CD4-positive, alpha-beta T cell treated with Interleukin-12 subunit alpha and Interleukin-12 subunit beta, for 1 hour (primary cell): ENCODE measurements at regions not wholly inside any gene's neighbourhood (a gene's known extent, or its start where the extent isn't known, plus 50 kb on each side); places are given as distances from the start of the nearest gene placed in this dataset.
"Not testable (repeated sequence)": the region's sequence is repeated elsewhere in the genome, so short reads cannot be mapped to it uniquely, and the experiment has no call there.

Source experiments
- DNase-seq: peaks from one replicate; pipeline ENCODE4 v3.0.0-alpha.2; 2020

- DNase-seq, result no peak
Measured at GRCh38 chr7:1343551-1343950, 110.9 kb downstream of the UNCX start.

- DNase-seq, result no peak
Measured at GRCh38 chr7:1344421-1344820, 111.7 kb downstream of the UNCX start.

GRCh38 chr7:1344981-1345701, 112.5 kb downstream of the UNCX start:
- DNase-seq, result no peak

- no peak for DNase-seq
Measured at GRCh38 chr7:1345796-1346755, 113.2 kb downstream of the MICALL2 start.

- no peak for DNase-seq
Measured at GRCh38 chr7:1346851-1347250, 112.4 kb downstream of the MICALL2 start.

- DNase-seq, result no peak
Measured at GRCh38 chr7:1348096-1348822, 111.0 kb downstream of the MICALL2 start.

GRCh38 chr7:1348823-1349335, 110.4 kb downstream of the MICALL2 start:
- DNase-seq, result no peak

- DNase-seq, result no peak
Measured at GRCh38 chr7:1349351-1349761, 109.9 kb downstream of the MICALL2 start.

GRCh38 chr7:1351881-1352625, 107.2 kb downstream of the MICALL2 start:
- no peak for DNase-seq

- DNase-seq, result no peak
Measured at GRCh38 chr7:1352656-1353271, 106.5 kb downstream of the MICALL2 start.

- DNase-seq, result no peak
Measured at GRCh38 chr7:1354661-1355567, 104.4 kb downstream of the MICALL2 start.

GRCh38 chr7:1355568-1356340, 103.5 kb downstream of the MICALL2 start:
- DNase-seq, result no peak

- DNase-seq, result not testable (repeated sequence)
Measured at GRCh38 chr7:1356853-1357252, 102.4 kb downstream of the MICALL2 start.

GRCh38 chr7:1357260-1357600, 102.0 kb downstream of the MICALL2 start:
- DNase-seq, result not testable (repeated sequence)

GRCh38 chr7:1357601-1358271, 101.5 kb downstream of the MICALL2 start:
- no peak for DNase-seq

- DNase-seq, result no peak
Measured at GRCh38 chr7:1358376-1359050, 100.8 kb downstream of the MICALL2 start.

- no peak for DNase-seq
Measured at GRCh38 chr7:1359051-1359400, 100.2 kb downstream of the MICALL2 start.

- no peak for DNase-seq
Measured at GRCh38 chr7:1359681-1360485, 99.4 kb downstream of the MICALL2 start.
